ENCODE measurements at regions not wholly inside any gene's neighbourhood (a gene's known extent, or its start where the extent isn't known, plus 50 kb on each side); places are given as distances from the start of the nearest gene placed in this dataset.

- H3K36me3 ChIP-seq (ENCODE audit: control insufficient read depth in 2 of 2, insufficient read depth in 2 of 2, low read length in 1 of 2) = no peaks in the 10 kb centered on the region
- in situ Hi-C loops (cut with MboI) = no loop called here
- H3K27ac ChIP-seq (ENCODE audit: control insufficient read depth, insufficient read depth) = no peak overlapping the region
- H3K9ac ChIP-seq (ENCODE audit: control insufficient read depth, insufficient read depth, low read length) = no peak overlapping the region
- ChIA-PET CTCF (no interaction called here), RAD21 (ENCODE audit: unreplicated experiment) (no interaction called here), POLR2A (no interaction called here), SMC1A (ENCODE audit: uncharacterized antibody, unreplicated experiment) (no interaction called here)
- no peaks in the 10 kb centered on the region for H3K79me2 ChIP-seq (ENCODE audit: control insufficient read depth, insufficient read depth, low read length)
- H3K27me3 ChIP-seq (replicated peaks in 1 of 2; ENCODE audit: control insufficient read depth in 2 of 2, insufficient read depth in 2 of 2, low read length in 1 of 2) = peaks cover 0 to 2% of the 10 kb centered on the region in 2 experiments; a peak in 1 of 4 replicates
- no peak overlapping the region for H3K4me2 ChIP-seq (ENCODE audit: control insufficient read depth, insufficient read depth)
- H3K4me3 ChIP-seq = no peak overlapping the region
- H4K20me1 ChIP-seq (ENCODE audit: control insufficient read depth, insufficient read depth) = no peaks in the 10 kb centered on the region
- ATAC-seq = no peak
- intact Hi-C loops (cut with micrococcal nuclease; ENCODE audit: unreplicated experiment) = no loop called here
- no peaks in the 10 kb centered on the region for H3K9me3 ChIP-seq (replicated peaks; ENCODE audit: control insufficient read depth, insufficient read depth, low read length)
- no peak for FAIRE-seq
- H3K4me1 ChIP-seq (ENCODE audit: control insufficient read depth, insufficient read depth, low read length) = no peaks in the 10 kb centered on the region
- 30% methylated on average over 3 of the region's 3 CpGs for WGBS (ENCODE audit: insufficient coverage, insufficient replicate concordance, low lambda C conversion rate, missing lambda C conversion rate)
- H2AFZ ChIP-seq (ENCODE audit: control insufficient read depth, low read depth, low read length) = no peak overlapping the region
- DNase-seq (ENCODE audit: low read depth, low spot score) = no peak
- no peak for TF ChIP-seq ATF3 (IDR thresholded peaks at IDR 0.05; ENCODE audit: borderline replicate concordance, extremely low read depth, low read depth, low read length)
- TF ChIP-seq HCFC1 (IDR thresholded peaks at IDR 0.05; ENCODE audit: low read length) = no peak
- no peak for TF ChIP-seq STAT1 (conservative IDR thresholded peaks at IDR 0.05)
- TF ChIP-seq RFX5 (IDR thresholded peaks at IDR 0.05; ENCODE audit: low read depth, low read length) = no peak
- no peak for TF ChIP-seq RAD51 (IDR thresholded peaks at IDR 0.05)
- no peak for TF ChIP-seq ZZZ3 (IDR thresholded peaks at IDR 0.05; ENCODE audit: control insufficient read depth, insufficient read length, low read depth)
- TF ChIP-seq HDAC2 (IDR thresholded peaks at IDR 0.05) = no peak
- no peak for TF ChIP-seq TARDBP (IDR thresholded peaks at IDR 0.05; ENCODE audit: borderline replicate concordance)
- no peak for TF ChIP-seq ASH2L (IDR thresholded peaks at IDR 0.05; ENCODE audit: borderline replicate concordance, low read depth)
- TF ChIP-seq GABPA (IDR thresholded peaks at IDR 0.05; ENCODE audit: low read depth) = no peak
- no peak for TF ChIP-seq PRDM15 (CRISPR knock-in tag; IDR thresholded peaks at IDR 0.05)
- no peak for TF ChIP-seq LARP7 (IDR thresholded peaks at IDR 0.05)
- BruUV-seq (replicated peaks) = no TSS peak
Observed at GRCh38 chr9:89249001-89249400, 62.0 kb upstream of the CKS2 start.

Data from GM12878 (cell line).